SK-N-MC (cell line): ENCODE measurements at regions not wholly inside any gene's neighbourhood (a gene's known extent, or its start where the extent isn't known, plus 50 kb on each side); places are given as distances from the start of the nearest gene placed in this dataset.

ENCODE experiments used
- DNase-seq: peaks from one replicate; pipeline ENCODE4 v3.0.0-alpha.2; 2011; ENCODE audit warnings: low read depth, low spot score
- H3K27ac ChIP-seq: fragments of 200-600 bp; sonication (generic); 2 replicates; pipeline ENCODE4 v1.5.1; 2016; ENCODE audit warnings: mixed run types
- H3K36me3 ChIP-seq: fragments of 200-600 bp; sonication (generic); 2 replicates; pipeline ENCODE4 v1.6.1; 2017; ENCODE audit warnings: antibody characterized with exemption, low read length, mixed read lengths; ENCODE audit not compliant: insufficient read depth
- H3K4me3 ChIP-seq: fragments of 200-600 bp; sonication (generic); 2 replicates; pipeline ENCODE4 v1.5.1; 2016
- H3K9ac ChIP-seq: fragments of 200-600 bp; sonication (generic); 2 replicates; pipeline ENCODE4 v1.8.0; 2017; ENCODE audit warnings: mixed run types, mixed read lengths; ENCODE audit not compliant: insufficient read length
- H3K9me3 ChIP-seq: fragments of 200-600 bp; sonication (generic); 2 replicates; pipeline ENCODE4 v1.6.1; 2017; ENCODE audit warnings: low read depth, mild to moderate bottlenecking, antibody characterized with exemption, low read length, moderate library complexity, mixed read lengths
- EZH2 ChIP-seq: fragments of 200-600 bp; sonication (generic); IDR thresholded peaks from one replicate; pipeline ENCODE4 v1.6.1; 2017; ENCODE audit warnings: antibody characterized with exemption
- FOXP2 ChIP-seq: optimal IDR thresholded peaks from 2 replicates; pipeline ENCODE3; 2011; ENCODE audit warnings: mild to moderate bottlenecking, moderate library complexity; ENCODE audit not compliant: insufficient read depth; ENCODE audit errors: extremely low read length, control extremely low read depth
- POLR2AphosphoS5 ChIP-seq: IDR thresholded peaks from 2 replicates; pipeline ENCODE4 v1.6.1; 2012; ENCODE audit warnings: mild to moderate bottlenecking, low read depth, low read length, borderline replicate concordance

- H3K4me3 ChIP-seq: no peak overlapping the region
- H3K9me3 ChIP-seq: no peaks in the 10 kb centered on the region
- TF ChIP-seq EZH2 (no peak), POLR2AphosphoS5 (no peak), FOXP2 (no peak)
- no peak for DNase-seq
- H3K9ac ChIP-seq: no peak overlapping the region
- H3K27ac ChIP-seq: no peak overlapping the region
- H3K36me3 ChIP-seq: no peaks in the 10 kb centered on the region
These were observed 399.4 kb upstream of the ADGRL3 start for GRCh38 chr4:60800701-60801100.

DNA sequence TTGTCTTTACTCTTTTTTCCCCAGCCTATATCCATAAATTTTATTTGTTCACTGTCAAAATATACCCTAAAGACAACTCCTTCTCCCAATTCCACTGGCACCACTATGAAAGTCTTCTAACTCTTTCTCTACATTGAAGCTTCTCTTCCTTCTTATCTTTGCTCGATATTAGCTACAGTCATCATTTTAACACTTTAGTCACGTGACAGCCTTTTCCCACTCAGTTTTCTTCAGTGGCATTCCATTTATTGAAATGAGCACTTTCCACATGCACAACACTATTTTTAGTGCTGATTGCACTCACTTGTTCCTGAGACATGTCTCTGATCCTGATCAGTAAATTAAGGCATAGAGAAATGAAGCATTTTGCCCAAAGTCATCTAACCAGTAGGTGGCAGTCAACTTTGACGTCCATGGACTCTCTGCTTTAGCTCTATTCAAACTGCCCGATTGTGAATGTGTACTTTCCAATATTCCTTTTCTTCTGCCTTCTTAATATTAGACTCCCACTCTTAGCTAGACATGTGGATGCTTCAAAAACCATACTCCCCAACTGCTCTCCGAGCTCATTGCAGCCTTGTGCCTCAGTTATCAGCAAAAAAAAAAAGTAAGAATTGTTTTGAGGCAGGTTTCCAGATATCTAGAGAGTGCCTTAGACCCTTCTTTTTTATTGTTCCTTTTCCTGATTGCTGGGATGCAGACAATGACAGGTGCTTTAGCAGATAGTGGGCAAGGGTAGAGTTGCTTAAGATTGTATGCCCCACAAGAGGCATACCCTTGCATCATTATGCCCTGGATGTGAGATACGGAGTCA, 394.4 kb upstream of the ADGRL3 start:
- Histone ChIP-seq H3K9me3 (no peaks in the 10 kb centered on the region), H3K36me3 (no peaks in the 10 kb centered on the region), H3K27ac (no peak overlapping the region), H3K9ac (no peak overlapping the region), H3K4me3 (no peak overlapping the region)
- DNase-seq: peak; percentile 5
- TF ChIP-seq POLR2AphosphoS5: no peak
- TF ChIP-seq EZH2: no peak
- TF ChIP-seq FOXP2: no peak

GRCh38 chr4:60808726-60809485, 391.2 kb upstream of the ADGRL3 start:
- no peak for DNase-seq
- Histone ChIP-seq H3K4me3 (no peak overlapping the region), H3K36me3 (no peaks in the 10 kb centered on the region)

GRCh38 chr4:60809486-60809800, 390.7 kb upstream of the ADGRL3 start:
- no peak for DNase-seq
- Histone ChIP-seq H3K9me3 (no peaks in the 10 kb centered on the region), H3K36me3 (no peaks in the 10 kb centered on the region), H3K4me3 (no peak overlapping the region), H3K9ac (no peak overlapping the region), H3K27ac (no peak overlapping the region)
- TF ChIP-seq FOXP2 (no peak), POLR2AphosphoS5 (no peak), EZH2 (no peak)

More at GRCh38 chr4:60808726-60809485, 391.2 kb upstream of the ADGRL3 start:
- H3K9ac ChIP-seq: no peak overlapping the region
- no peak overlapping the region for H3K27ac ChIP-seq
- TF ChIP-seq POLR2AphosphoS5: no peak
- no peak for TF ChIP-seq EZH2
- no peak for TF ChIP-seq FOXP2
- H3K9me3 ChIP-seq: no peaks in the 10 kb centered on the region

DNA sequence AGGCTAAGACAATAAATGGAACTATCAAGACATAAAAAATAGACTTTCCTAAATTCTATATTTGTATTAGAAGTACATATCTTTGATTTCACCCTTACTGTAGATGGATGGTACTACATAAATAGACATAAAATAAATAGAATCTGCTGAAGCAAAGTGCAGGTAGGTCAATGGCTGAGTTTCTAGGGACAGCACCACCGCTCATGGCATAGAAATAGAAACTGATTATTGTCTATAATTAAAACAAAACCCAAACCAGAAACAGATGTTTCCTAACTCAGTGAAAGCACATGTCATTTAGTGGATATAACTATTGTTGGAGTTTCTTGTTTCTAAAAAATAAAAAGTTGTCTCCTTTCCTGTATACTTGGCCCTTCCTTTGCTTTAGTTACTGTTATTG, 387.3 kb upstream of the ADGRL3 start:
- no peak for DNase-seq
- Histone ChIP-seq H3K4me3 (no peak overlapping the region), H3K27ac (no peak overlapping the region), H3K9ac (no peak overlapping the region), H3K9me3 (no peaks in the 10 kb centered on the region), H3K36me3 (no peaks in the 10 kb centered on the region)
- TF ChIP-seq FOXP2 (no peak), POLR2AphosphoS5 (no peak), EZH2 (no peak)

GRCh38 chr4:60814549-60814948, 385.6 kb upstream of the ADGRL3 start:
- no peak for DNase-seq
- Histone ChIP-seq H3K9ac (no peak overlapping the region), H3K9me3 (no peaks in the 10 kb centered on the region), H3K27ac (no peak overlapping the region), H3K4me3 (no peak overlapping the region), H3K36me3 (no peaks in the 10 kb centered on the region)
- TF ChIP-seq POLR2AphosphoS5 (no peak), EZH2 (no peak)

DNA sequence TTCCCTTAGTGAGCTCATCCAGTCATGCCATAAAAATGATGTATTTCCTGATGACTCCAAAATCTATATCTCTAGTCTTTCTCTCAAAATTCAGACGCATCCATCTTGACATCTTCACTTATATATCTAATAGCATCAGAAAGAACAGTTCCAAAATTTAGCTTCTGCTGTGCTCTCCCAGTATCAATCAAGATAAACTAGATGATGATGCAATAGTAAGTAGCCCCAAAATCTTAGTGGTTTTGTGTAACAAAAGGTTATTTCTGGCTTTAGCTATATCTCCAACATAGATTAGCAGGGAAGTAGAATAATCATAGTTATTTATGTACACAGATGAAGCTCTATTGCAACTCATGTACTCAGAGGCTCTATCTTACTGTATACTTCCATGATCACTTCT, 382.5 kb upstream of the ADGRL3 start:
- Histone ChIP-seq H3K27ac (no peak overlapping the region), H3K9ac (no peak overlapping the region), H3K4me3 (no peak overlapping the region), H3K9me3 (no peaks in the 10 kb centered on the region), H3K36me3 (no peaks in the 10 kb centered on the region)
- TF ChIP-seq EZH2: no peak
- TF ChIP-seq FOXP2: no peak
- TF ChIP-seq POLR2AphosphoS5: no peak
- no peak for DNase-seq

GRCh38 chr4:60822986-60823385, 377.1 kb upstream of the ADGRL3 start:
- no peaks in the 10 kb centered on the region for H3K36me3 ChIP-seq
- no peak overlapping the region for H3K4me3 ChIP-seq
- no peaks in the 10 kb centered on the region for H3K9me3 ChIP-seq
- DNase-seq: no peak
- H3K9ac ChIP-seq: no peak overlapping the region
- TF ChIP-seq FOXP2: no peak
- H3K27ac ChIP-seq: no peak overlapping the region
